ENCODE measurements at regions not wholly inside any gene's neighbourhood (a gene's known extent, or its start where the extent isn't known, plus 50 kb on each side); places are given as distances from the start of the nearest gene placed in this dataset.
A peak's percentile ranks its signal among the peaks of the same experiment; 100 is the strongest.

DNA sequence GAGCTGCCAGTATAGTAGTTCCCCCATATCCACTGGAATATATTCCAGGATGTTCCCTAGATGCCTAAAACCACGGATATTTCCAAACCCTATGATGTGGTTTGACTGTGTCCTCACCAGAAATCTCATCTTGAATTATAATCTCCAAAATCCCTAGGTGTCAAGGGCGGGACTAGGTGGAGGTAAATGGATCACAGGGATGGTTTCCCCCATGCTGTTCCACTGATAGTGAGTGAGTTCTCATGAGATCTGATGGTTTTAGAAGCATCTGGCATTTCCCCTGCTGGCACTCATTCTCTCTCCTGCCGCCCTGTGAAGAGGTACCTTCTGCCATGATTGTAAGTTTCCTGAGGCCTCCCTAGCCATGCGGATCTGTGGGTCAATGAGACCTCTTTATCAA lies 168.6 kb downstream of the MAF start:
- no peaks in the 10 kb centered on the region for H3K9me3 Mint-ChIP-seq
- no peak overlapping the region for H3K27ac Mint-ChIP-seq
- ATAC-seq = no peak
- no peak for DNase-seq (ENCODE audit: low spot score in 2 of 2)
- no peaks in the 10 kb centered on the region for H3K36me3 Mint-ChIP-seq

- H3K9me3 Mint-ChIP-seq = no peaks in the 10 kb centered on the region
- H3K36me3 Mint-ChIP-seq = no peaks in the 10 kb centered on the region
- DNase-seq (ENCODE audit: low spot score in 2 of 2) = no peak
- no peak for ATAC-seq
- no peak overlapping the region for H3K27ac Mint-ChIP-seq
These were observed 170.3 kb downstream of the MAF start for GRCh38 chr16:79430191-79430678.

DNA sequence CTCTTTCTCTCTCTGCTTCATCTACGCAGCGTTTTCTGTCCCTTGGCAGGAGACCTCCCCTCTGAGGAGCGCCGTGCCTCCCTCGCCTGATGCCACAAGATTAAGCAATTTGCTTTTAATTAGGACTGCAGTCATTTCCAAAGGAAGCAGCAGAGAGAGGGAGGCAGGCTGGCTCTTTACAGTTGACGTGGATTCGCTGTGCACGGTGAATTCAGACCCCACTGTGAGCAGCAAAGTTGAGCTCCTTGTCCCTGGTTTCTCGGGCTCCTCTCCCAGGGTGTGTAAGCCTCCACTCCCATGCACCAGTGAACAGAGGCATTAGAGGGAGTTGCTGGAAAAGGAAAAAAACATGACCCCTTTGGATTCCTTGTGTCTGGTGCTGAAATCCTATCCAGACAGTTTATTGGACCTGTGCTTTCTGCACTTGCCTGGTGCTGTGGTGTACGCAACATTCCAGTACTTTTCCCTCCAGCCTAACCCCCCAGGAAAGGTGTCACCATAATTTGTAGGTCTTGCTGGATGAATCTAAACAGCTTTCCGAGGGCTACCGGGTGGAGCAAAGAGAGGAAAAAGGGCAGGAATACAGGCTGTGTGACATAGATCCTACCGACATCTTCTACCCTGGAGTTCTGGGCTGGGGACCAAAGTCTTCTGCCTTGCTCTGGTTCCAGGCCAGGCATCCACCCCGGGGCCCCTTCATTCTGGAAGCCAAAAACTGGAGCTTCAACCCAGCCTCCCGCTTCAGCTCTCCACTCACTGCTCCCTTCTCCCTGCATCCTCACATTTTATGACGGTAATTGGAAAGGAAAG lies 171.0 kb downstream of the MAF start:
- Mint-ChIP-seq H3K36me3 (no peaks in the 10 kb centered on the region), H3K27ac (no peak overlapping the region), H3K9me3 (no peaks in the 10 kb centered on the region)
- DNase-seq (ENCODE audit: low spot score in 2 of 2) (no peak), ATAC-seq (no peak)

DNA sequence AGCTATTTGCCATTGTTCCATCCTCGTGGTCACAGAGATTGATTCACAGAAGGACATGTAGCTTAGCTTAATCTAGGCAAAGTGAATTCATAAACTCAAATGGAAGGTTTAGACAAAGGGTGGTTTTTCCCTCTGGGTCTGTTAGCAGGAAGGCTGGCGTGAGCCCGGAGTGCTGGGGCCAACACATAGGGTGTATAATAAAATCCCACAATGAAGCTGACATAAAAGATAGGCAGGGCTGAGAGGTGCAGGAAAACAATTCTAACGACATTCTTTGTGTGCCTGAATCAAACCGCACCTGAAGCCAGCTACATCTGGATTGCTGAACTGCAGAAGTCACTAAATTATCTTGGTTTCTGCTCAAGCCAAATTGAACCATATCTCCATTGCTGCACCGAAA lies 173.9 kb downstream of the MAF start:
- DNase-seq (ENCODE audit: low spot score in 2 of 2) (no peak), ATAC-seq (no peak)
- Mint-ChIP-seq H3K9me3 (no peaks in the 10 kb centered on the region), H3K36me3 (no peaks in the 10 kb centered on the region), H3K27ac (no peak overlapping the region)

GRCh38 chr16:79422064-79422463 lies 178.5 kb downstream of the MAF start:
- ATAC-seq = no peak
- Mint-ChIP-seq H3K9me3 (no peaks in the 10 kb centered on the region), H3K27ac (no peak overlapping the region), H3K36me3 (no peaks in the 10 kb centered on the region)
- no peak for DNase-seq (ENCODE audit: low spot score in 2 of 2)

DNA sequence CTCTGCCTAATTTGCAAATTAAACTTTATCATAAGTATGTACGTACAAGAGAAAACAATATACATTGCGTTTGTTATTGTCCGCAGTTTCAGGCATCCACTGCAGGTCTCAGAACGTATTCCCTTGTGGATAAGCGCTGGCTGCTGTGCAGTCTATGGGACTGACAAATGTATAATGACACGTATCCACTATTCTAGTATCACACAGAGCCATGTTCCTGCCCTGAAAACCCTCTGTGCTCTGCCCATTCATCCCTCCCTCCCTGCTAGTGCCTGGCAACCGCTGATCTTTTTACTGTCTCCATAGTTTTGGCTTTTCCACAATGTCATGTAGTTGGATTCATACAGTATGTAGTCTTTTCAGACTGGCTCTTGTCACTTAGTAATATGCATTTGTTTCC lies 179.4 kb downstream of the MAF start:
- H3K9me3 Mint-ChIP-seq = no peaks in the 10 kb centered on the region
- no peak for ATAC-seq

GRCh38 chr16:79420493-79420892 lies 180.0 kb downstream of the MAF start:
- Mint-ChIP-seq H3K27ac (no peak overlapping the region), H3K36me3 (no peaks in the 10 kb centered on the region), H3K9me3 (no peaks in the 10 kb centered on the region)
- ATAC-seq (no peak), DNase-seq (ENCODE audit: low spot score in 2 of 2) (no peak)

More for the DNA sequence above, 179.4 kb downstream of the MAF start:
- Mint-ChIP-seq H3K27ac (no peak overlapping the region), H3K36me3 (no peaks in the 10 kb centered on the region)
- no peak for DNase-seq (ENCODE audit: low spot score in 2 of 2)

GRCh38 chr16:79419148-79419547 lies 181.4 kb downstream of the MAF start:
- no peak overlapping the region for H3K27ac Mint-ChIP-seq
- peaks cover 0 to 4% of the 10 kb centered on the region in 2 donors for H3K9me3 Mint-ChIP-seq
- ATAC-seq (no peak), DNase-seq (ENCODE audit: low spot score in 2 of 2) (no peak)
- H3K36me3 Mint-ChIP-seq = no peaks in the 10 kb centered on the region

DNA sequence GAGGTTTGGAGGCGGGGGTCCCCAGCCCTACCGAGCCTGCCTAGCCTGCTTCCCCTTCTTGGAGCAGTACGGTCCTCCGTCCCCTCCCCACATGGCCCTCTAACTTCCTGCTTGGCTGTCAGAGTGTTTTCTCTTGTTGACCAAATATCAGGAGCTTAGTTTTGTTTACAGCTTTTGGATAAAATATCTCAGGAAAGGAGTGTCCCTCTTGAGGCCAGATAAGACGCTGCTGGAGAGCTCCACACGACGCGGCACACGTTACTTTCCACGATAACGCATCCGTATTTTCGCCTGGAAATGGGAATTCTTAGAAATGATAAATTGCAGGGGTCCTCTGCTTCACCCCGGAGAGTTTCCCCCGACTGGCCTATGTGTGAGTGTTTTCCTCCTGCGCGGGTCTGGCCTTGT lies 182.9 kb downstream of the MAF start:
- Mint-ChIP-seq H3K36me3 (no peaks in the 10 kb centered on the region), H3K9me3 (peaks cover 0 to 5% of the 10 kb centered on the region in 2 donors), H3K27ac (no peak overlapping the region)
- DNase-seq (ENCODE audit: low spot score in 2 of 2) = no peak
- no peak for ATAC-seq

DNA sequence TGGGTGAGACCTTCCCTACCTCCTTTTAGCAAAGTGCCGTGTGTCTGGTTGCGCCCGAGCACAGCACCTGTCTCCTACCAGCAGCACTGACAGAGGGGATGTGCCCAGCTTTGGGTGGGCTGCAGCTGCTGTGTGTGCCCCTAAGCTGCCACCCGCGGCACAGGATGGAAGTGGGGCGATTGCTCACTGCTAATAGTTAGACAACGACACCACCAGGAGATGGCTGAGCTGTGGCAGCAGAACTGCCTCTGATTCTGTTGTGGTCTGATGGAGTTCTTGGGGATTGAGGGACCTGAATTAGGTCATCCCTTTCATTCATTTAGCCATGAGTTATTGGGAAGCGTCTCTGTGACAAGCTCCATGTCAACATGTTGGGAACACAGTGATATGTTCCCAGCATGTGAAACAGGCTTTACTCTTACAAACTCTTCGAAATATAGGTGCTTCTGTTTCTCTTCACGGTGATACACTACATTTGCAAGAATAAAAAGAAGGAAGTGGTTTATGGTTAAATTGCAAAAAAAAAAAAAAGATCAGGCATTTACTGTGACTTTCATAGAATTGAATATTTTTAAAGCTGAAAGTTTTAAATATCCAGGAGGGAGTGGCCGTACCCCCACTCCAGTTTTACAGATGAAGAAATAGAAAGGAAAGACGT lies 184.4 kb downstream of the MAF start:
- ATAC-seq = no peak
- no peaks in the 10 kb centered on the region for H3K36me3 Mint-ChIP-seq
- DNase-seq (ENCODE audit: low spot score in 2 of 2) = no peak
- peaks cover 0 to 5% of the 10 kb centered on the region in 2 donors for H3K9me3 Mint-ChIP-seq
- peak overlapping the region; percentile 26 to 82 for H3K27ac Mint-ChIP-seq

DNA sequence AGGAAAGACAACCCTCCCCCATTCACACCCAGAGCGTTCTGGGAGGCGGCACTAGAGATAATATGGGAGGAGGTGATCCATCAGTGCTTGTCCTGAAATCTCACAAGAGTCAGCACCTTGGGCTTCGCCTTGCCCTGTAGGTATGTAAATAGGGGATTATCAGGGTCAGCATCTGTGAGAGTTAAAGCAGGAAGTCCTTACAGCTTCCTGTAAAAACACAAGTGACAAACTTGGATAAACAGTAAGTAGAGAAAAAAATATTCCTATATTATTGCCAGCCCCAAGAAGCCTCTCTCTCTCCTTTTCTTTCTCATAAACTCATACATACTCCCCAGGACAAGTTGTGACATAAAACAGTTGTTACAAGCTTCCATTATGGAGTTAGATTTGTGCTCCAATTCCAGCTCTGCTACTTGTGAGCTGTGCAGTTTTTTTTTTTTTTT lies 187.7 kb downstream of the MAF start:
- Mint-ChIP-seq H3K36me3 (no peaks in the 10 kb centered on the region), H3K9me3 (peaks cover 0 to 5% of the 10 kb centered on the region in 2 donors), H3K27ac (no peak overlapping the region)
- DNase-seq (ENCODE audit: low spot score in 2 of 2) (no peak), ATAC-seq (no peak)

DNA sequence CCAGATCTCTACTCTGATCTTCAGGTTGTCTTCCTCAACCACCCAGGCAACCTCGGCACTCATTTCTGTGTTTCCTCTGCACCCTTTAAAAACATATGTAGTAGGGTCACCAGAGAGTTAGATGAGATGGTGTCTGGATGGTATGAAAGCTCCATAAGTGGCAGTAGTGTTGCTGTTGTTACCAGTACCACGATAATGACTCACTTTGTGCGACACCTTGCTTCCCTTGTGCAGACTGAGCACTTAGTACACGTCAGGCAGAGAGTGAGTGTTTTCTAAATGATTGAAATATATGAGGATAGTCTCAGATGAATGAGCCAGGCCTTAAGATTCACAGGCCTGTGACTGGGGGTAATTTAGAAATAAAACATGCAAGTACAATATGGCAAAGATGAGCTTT lies 188.7 kb downstream of the MAF start:
- H3K9me3 Mint-ChIP-seq = peaks cover 0 to 9% of the 10 kb centered on the region in 2 donors
- DNase-seq (ENCODE audit: low spot score in 2 of 2) (no peak), ATAC-seq (peak; percentile 41 to 79)
- H3K27ac Mint-ChIP-seq = peak overlapping the region in 1 of 2 donors; percentile 6
- H3K36me3 Mint-ChIP-seq = no peaks in the 10 kb centered on the region

DNA sequence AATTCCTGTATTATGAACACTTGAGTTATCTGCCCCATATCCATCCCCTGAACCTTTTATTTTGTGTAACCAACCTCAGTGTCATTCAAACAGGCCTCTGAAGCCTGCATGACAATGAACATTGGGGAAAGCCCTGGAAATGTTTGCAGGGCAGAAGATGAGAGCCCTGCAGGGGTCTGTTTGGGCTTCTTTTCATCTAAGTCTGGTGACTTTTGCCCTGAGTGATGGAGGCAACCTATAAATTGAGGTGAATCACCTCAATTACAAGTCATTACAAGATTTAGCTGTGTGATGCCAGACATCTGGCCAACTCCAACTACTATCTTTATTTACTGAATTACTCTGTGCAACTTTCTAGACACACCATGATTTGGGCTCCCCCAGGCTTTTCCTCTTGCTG lies 189.2 kb downstream of the MAF start:
- ATAC-seq (peak in 1 of 2 donors; percentile 71), DNase-seq (ENCODE audit: low spot score in 2 of 2) (no peak)
- H3K9me3 Mint-ChIP-seq = peaks cover 0 to 9% of the 10 kb centered on the region in 2 donors
- no peaks in the 10 kb centered on the region for H3K36me3 Mint-ChIP-seq
- no peak overlapping the region for H3K27ac Mint-ChIP-seq

DNA sequence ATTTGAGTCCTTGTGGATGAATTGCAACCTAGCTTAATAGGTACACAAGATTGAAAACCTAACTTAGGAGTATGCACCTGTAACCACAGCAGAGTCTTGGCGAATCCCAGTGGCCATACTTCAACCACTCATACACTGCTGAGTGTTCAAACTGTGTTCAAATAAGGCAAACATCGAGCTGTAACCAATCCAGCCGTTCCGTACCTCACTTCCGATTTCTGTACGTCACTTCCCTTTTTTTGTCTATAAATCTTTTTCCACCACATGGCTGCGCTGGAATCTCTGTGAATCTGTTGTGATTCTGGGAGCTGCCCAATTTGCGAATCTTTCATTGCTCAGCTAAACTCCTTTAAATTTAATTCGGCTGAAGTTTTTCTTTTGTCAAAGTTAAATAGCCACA lies 190.6 kb downstream of the MAF start:
- ATAC-seq (no peak), DNase-seq (ENCODE audit: low spot score in 2 of 2) (no peak)
- peaks cover 0 to 15% of the 10 kb centered on the region in 2 donors for H3K9me3 Mint-ChIP-seq
- no peak overlapping the region for H3K27ac Mint-ChIP-seq
- H3K36me3 Mint-ChIP-seq = peaks cover 0 to 8% of the 10 kb centered on the region in 2 donors

DNA sequence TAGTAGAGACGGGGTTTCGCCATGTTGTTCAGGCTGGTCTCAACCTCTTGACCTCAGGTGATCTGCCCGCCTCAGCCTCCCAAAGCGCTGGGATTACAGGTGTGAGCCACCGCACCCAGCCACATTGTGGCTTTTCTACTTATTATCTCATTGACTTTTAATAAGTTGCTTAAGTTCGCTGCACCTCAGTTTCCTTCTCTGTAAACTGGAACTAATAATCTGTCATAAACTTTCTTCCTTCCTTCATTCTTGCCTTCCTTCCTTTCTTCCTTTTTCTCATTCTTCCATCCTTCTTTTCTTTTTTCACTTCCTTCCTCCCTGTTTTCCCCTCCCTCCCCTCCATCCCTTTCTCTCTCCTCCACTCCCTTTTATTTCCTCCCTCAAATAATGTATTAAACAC lies 192.2 kb downstream of the MAF start:
- Mint-ChIP-seq H3K36me3 (peaks cover 0 to 8% of the 10 kb centered on the region in 2 donors), H3K9me3 (peaks cover 0 to 10% of the 10 kb centered on the region in 2 donors), H3K27ac (peak overlapping the region in 1 of 2 donors; percentile 24)
- ATAC-seq (no peak), DNase-seq (ENCODE audit: low spot score in 2 of 2) (no peak)

DNA sequence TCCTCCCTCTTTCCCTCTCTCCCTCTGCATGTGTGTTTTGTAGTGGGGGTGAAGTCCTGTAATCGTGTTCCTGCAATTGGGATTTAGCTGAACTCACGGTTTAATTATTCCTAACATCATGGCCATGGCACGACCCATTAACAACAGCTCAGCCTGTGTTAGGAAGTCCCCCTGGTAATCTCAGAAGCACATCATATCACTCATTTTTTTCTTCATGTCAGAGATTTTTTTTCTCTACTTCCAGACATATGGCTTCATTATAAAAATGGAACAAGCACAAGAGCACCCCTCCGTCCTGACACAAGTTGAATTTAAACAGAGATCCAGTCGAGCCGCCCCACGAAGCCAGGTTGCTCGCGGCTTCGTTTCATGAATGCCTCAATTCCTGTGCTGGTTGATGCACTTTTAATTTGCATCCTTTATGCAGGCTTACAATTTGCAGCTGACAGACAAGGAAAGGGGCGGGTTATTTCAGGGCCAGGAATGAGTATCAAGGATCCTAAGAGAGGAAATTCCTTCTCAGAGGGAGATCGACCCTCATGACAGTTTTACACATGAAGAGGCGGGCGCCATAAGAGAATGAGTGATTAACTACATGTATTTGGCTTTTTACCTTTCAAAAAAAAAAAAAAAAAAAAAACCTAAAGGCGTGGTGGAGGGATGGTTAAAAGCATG lies 192.9 kb downstream of the MAF start:
- DNase-seq (ENCODE audit: low spot score in 2 of 2) (no peak), ATAC-seq (no peak)
- Mint-ChIP-seq H3K36me3 (peaks cover 0 to 8% of the 10 kb centered on the region in 2 donors), H3K9me3 (peaks cover 0 to 10% of the 10 kb centered on the region in 2 donors), H3K27ac (no peak overlapping the region)

- Mint-ChIP-seq H3K27ac (no peak overlapping the region), H3K9me3 (peaks cover 0 to 10% of the 10 kb centered on the region in 2 donors)
These were observed 193.5 kb downstream of the MAF start for GRCh38 chr16:79407005-79407404.

More at GRCh38 chr16:79407005-79407404, 193.5 kb downstream of the MAF start:
- no peak for ATAC-seq
- DNase-seq (ENCODE audit: low spot score in 2 of 2) = no peak
- peaks cover 0 to 8% of the 10 kb centered on the region in 2 donors for H3K36me3 Mint-ChIP-seq

All from activated naive CD4-positive, alpha-beta T cell treated with anti-CD3 and anti-CD28 coated beads, Interleukin-2, amount 50 U/mL, for 72 hours (primary cell).